ENCODE measurements at regions not wholly inside any gene's neighbourhood (a gene's known extent, or its start where the extent isn't known, plus 50 kb on each side); places are given as distances from the start of the nearest gene placed in this dataset.
"Not testable (repeated sequence)": the region's sequence is repeated elsewhere in the genome, so short reads cannot be mapped to it uniquely, and the experiment has no call there.

- H3K4me3 ChIP-seq (ENCODE audit: low read depth, low read length), result peak overlapping the region; percentile 40
- peak; percentile 87 for TF ChIP-seq CTCF (IDR thresholded peaks at IDR 0.05; ENCODE audit: low read depth, low read length)
Observed at GRCh38 chr13:95404141-95404882, 103.1 kb upstream of the ABCC4 start.

DNA sequence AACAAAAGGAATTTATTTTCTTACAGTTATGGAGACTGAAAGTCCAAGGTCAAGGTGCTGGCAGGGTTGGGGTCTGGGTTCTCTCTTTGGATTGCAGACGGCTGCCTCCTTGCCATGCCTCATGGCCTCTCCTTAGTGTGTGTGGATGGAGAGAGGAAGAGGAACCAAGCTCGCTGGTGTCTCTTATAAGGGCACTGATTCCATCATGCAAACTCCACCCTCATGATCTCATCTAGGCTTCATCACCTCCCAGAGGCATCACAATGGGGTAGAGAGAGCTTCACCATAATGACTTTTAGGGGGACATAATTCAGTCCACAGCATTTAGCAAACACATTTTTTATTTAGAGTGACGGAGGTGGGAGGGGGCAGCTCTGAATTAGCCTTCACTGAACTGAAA, 104.9 kb upstream of the ABCC4 start:
- TF ChIP-seq CTCF (IDR thresholded peaks at IDR 0.05; ENCODE audit: low read depth, low read length), result no peak
- H3K4me3 ChIP-seq (ENCODE audit: low read depth, low read length), result no peak overlapping the region

GRCh38 chr13:95411428-95412040, 110.3 kb upstream of the ABCC4 start:
- H3K4me3 ChIP-seq (ENCODE audit: low read depth, low read length), result no peak overlapping the region
- TF ChIP-seq CTCF (IDR thresholded peaks at IDR 0.05; ENCODE audit: low read depth, low read length), result no peak

DNA sequence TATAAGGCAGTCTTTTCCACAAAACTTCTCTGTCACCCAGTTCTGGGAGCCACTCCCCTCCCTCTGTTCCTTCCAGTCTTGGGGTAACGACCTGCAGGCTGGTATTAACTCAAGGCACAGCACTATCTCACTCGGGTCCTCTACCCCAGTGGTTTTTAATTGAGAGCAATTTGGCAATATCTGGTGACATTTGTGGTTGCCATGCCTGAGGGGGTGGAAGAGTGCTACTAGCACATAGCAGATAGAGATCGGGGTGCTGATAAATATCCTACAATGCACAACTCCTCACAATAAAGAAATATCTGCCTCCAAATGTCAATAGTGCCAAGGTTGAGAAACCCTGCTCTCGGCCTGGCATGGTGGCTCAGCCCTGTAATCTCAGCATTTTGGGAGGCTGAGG, 117.7 kb upstream of the ABCC4 start:
- H3K4me3 ChIP-seq (ENCODE audit: low read depth, low read length), result no peak overlapping the region
- no peak for TF ChIP-seq CTCF (IDR thresholded peaks at IDR 0.05; ENCODE audit: low read depth, low read length)

DNA sequence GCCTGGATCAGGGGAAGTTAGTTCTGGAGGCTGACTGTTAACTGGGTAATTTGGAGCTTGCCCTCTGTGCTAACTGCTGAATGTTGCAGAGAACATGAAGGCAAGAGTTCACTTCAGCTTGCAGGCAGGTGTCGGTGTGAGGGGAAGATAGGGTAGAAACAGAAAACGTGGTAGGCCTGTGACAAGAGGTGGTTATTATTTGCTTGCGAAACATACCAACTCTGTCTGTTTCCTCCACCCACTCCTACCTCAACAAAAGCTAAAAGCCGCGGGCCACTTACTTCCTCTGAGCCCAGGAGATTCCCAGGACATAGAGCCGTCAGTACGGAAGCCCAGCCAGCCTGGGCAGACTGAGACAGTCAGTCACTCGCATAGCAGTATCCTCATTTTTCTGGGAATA, 119.2 kb upstream of the ABCC4 start:
- H3K4me3 ChIP-seq (ENCODE audit: low read depth, low read length), result no peak overlapping the region
- TF ChIP-seq CTCF (IDR thresholded peaks at IDR 0.05; ENCODE audit: low read depth, low read length), result no peak

- no peak overlapping the region for H3K4me3 ChIP-seq (ENCODE audit: low read depth, low read length)
- no peak for TF ChIP-seq CTCF (IDR thresholded peaks at IDR 0.05; ENCODE audit: low read depth, low read length)
Observed at GRCh38 chr13:95426631-95427030, 125.4 kb upstream of the ABCC4 start.

DNA sequence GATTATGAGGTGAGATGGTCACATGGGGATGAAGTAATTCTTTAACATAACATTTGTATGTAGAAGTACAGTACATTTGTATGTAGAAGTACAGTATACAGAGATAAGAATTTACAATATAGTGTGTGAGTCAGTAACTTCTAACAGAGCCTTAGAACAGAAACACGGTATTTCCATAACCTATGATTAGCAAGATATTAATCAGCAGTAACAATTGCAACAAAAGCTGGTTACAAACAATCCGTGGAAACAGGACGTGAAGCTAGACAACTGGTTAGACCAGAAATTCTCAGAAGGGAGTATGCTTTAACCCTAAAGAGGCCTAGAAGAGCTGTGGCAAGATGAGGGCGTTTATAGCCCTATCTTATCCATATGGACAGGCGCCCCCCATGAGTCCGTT, 122.0 kb upstream of the CLDN10 start:
- not testable (repeated sequence) for H3K4me3 ChIP-seq (ENCODE audit: low read depth, low read length)
